ENCODE measurements at regions not wholly inside any gene's neighbourhood (a gene's known extent, or its start where the extent isn't known, plus 50 kb on each side); places are given as distances from the start of the nearest gene placed in this dataset.

DNA sequence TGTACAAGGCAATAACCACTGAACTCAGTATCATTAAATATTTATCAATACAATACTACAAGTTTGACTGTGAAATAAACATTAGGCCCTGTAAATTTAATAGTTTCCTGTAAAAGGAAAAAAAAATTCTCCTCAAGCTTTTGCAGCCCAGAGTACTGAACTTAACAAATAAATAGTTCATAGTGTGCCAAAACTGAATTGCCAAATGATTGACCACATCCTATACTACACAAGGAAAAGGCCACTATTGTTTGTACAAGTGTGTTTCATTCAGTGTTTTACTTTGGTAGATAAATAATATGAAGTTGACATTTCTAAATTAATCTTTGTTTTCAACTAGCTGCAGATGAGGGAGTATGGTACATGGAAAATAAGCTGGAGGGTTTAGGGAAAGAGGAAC lies 379.6 kb downstream of the FLRT2 start:
- Histone ChIP-seq H3K4me3 (no peak overlapping the region), H3K9me3 (replicated peaks in 1 of 11) (peaks cover 0 to 8% (median 0%) of the 10 kb centered on the region in 11 experiments; a peak in 6 of 22 replicates), H4K20me1 (no peaks in the 10 kb centered on the region), H3K27ac (no peak overlapping the region), H3K27me3 (no peaks in the 10 kb centered on the region), H3K4me1 (peaks cover 0 to 9% (median 0%) of the 10 kb centered on the region in 10 experiments; a peak in 2 of 20 replicates), H3K9ac (no peak overlapping the region), H3K36me3 (no peaks in the 10 kb centered on the region), H3K4me2 (peak overlapping the region in 3 of 11 experiments; percentile 2 to 29 (median 16); a peak in 3 of 22 replicates)
- TF ChIP-seq Cebpa-rat (IDR thresholded peaks at IDR 0.05), result no peak

- no peaks in the 10 kb centered on the region for H4K20me1 ChIP-seq
- no peak for TF ChIP-seq Cebpa-rat (IDR thresholded peaks at IDR 0.05)
- no peak overlapping the region for H3K27ac ChIP-seq
- H3K4me2 ChIP-seq, result no peak overlapping the region
- no peaks in the 10 kb centered on the region for H3K36me3 ChIP-seq
- no peak overlapping the region for H3K9ac ChIP-seq
- peaks cover 0 to 9% (median 0%) of the 10 kb centered on the region in 10 experiments; a peak in 3 of 20 replicates for H3K4me1 ChIP-seq
- no peaks in the 10 kb centered on the region for H3K27me3 ChIP-seq
- H3K4me3 ChIP-seq, result no peak overlapping the region
- H3K9me3 ChIP-seq (replicated peaks in 1 of 11), result peaks cover 0 to 18% (median 11%) of the 10 kb centered on the region in 11 experiments; a peak in 16 of 22 replicates
Observed at GRCh38 chr14:85907536-85907935, 377.6 kb downstream of the FLRT2 start.

- Histone ChIP-seq H3K4me3 (no peak overlapping the region), H3K27me3 (no peaks in the 10 kb centered on the region), H3K27ac (no peak overlapping the region), H3K9ac (no peak overlapping the region), H3K4me2 (peak overlapping the region in 1 of 11 experiments; percentile 45; a peak in 3 of 22 replicates), H3K36me3 (no peaks in the 10 kb centered on the region), H3K9me3 (replicated peaks in 1 of 11) (peaks cover 0 to 12% (median under 1%) of the 10 kb centered on the region in 11 experiments; a peak in 14 of 22 replicates), H3K4me1 (peaks cover 0 to 28% (median 10%) of the 10 kb centered on the region in 10 experiments; a peak in 11 of 20 replicates), H4K20me1 (no peaks in the 10 kb centered on the region)
- no peak for TF ChIP-seq Cebpa-rat (IDR thresholded peaks at IDR 0.05)
Observed at GRCh38 chr14:85897808-85898207, 367.9 kb downstream of the FLRT2 start.

DNA sequence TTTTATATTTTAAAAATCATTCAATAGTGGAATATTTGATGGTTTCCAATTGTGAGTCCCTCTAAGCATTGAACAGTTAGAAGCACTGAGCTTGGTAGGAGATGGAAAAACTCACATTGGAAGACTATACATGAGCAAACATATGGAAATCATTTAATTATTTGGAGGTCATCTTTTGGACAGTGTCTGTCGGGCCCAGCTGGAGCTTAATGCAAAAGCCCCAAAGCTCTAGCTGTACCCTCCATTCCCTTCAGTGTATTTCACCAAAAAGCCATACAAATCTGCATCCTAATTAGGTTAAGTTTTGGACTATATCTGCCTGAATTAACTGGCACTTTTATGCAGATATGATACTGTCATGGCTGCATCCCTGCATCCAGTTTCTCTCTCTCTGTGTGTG lies 365.7 kb downstream of the FLRT2 start:
- no peaks in the 10 kb centered on the region for H3K36me3 ChIP-seq
- H3K27me3 ChIP-seq, result no peaks in the 10 kb centered on the region
- no peak overlapping the region for H3K4me2 ChIP-seq
- H3K9ac ChIP-seq, result no peak overlapping the region
- no peaks in the 10 kb centered on the region for H4K20me1 ChIP-seq
- H3K4me3 ChIP-seq, result no peak overlapping the region
- peaks cover 0 to 21% (median 8%) of the 10 kb centered on the region in 10 experiments; a peak in 11 of 20 replicates for H3K4me1 ChIP-seq
- no peak overlapping the region for H3K27ac ChIP-seq
- TF ChIP-seq Cebpa-rat (IDR thresholded peaks at IDR 0.05), result no peak
- no peaks in the 10 kb centered on the region for H3K9me3 ChIP-seq (replicated peaks in 1 of 11)

DNA sequence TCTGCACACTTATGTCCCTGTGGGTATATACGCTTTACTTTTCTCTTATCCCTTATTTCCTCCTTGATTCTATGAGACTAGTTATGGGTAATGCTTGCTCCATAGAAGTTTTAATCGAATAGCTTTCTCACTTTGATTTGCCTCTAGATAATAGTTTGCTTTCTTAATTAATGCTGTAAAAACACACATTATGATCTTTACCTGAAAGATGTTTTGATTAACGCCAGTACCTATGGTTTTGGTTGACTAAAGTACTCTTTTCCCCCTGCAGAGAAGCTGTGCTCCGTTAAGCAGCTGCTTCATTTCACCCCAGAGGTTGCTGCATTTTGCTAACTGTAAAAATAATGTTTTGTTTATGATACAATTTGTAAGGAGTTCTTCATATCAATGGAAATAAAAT lies 362.3 kb downstream of the FLRT2 start:
- Histone ChIP-seq H3K9me3 (replicated peaks in 1 of 11) (no peaks in the 10 kb centered on the region), H4K20me1 (no peaks in the 10 kb centered on the region), H3K4me3 (no peak overlapping the region), H3K27me3 (no peaks in the 10 kb centered on the region), H3K4me2 (no peak overlapping the region), H3K36me3 (no peaks in the 10 kb centered on the region), H3K27ac (no peak overlapping the region), H3K4me1 (no peaks in the 10 kb centered on the region), H3K9ac (no peak overlapping the region)
- TF ChIP-seq Cebpa-rat (IDR thresholded peaks at IDR 0.05), result no peak

- no peak for TF ChIP-seq Cebpa-rat (IDR thresholded peaks at IDR 0.05)
- Histone ChIP-seq H3K36me3 (no peaks in the 10 kb centered on the region), H3K9ac (no peak overlapping the region), H3K27me3 (no peaks in the 10 kb centered on the region), H4K20me1 (no peaks in the 10 kb centered on the region), H3K4me2 (no peak overlapping the region), H3K9me3 (replicated peaks in 1 of 11) (0 out of 22 replicates have a peak, but pooled peaks cover 0 to 4% (median 0%) of the 10 kb centered on the region in 11 experiments), H3K4me1 (0 out of 20 replicates have a peak, but pooled peaks cover 0 to 6% (median 0%) of the 10 kb centered on the region in 10 experiments), H3K27ac (no peak overlapping the region), H3K4me3 (no peak overlapping the region)
Observed at GRCh38 chr14:85883966-85884365, 354.0 kb downstream of the FLRT2 start.

DNA sequence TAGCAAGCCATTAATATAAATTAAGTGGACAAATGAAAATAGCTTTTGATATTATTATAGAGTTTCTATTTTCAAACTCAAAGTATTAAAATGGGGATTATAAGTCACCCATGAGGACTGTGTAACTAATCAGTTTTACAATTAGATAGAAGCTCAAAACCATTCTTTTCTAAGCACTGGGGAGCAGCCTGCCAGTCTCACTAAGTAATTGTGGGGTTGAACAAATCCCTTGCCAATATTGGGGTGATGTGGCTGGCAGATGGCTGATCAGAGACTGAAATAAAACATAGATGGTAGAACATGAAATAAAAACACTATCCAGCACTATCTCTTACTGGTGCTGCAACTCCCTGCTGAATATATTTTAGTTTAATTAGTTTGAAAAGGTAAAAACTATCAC lies 353.2 kb downstream of the FLRT2 start:
- Histone ChIP-seq H3K27ac (no peak overlapping the region), H3K36me3 (no peaks in the 10 kb centered on the region)

GRCh38 chr14:85881935-85882334 lies 352.0 kb downstream of the FLRT2 start:
- no peak for TF ChIP-seq Cebpa-rat (IDR thresholded peaks at IDR 0.05)
- H3K9ac ChIP-seq, result no peak overlapping the region
- no peaks in the 10 kb centered on the region for H4K20me1 ChIP-seq
- H3K4me3 ChIP-seq, result no peak overlapping the region
- 0 out of 20 replicates have a peak, but pooled peaks cover 0 to 6% (median 0%) of the 10 kb centered on the region in 10 experiments for H3K4me1 ChIP-seq
- H3K27me3 ChIP-seq, result no peaks in the 10 kb centered on the region
- H3K36me3 ChIP-seq, result no peaks in the 10 kb centered on the region
- H3K4me2 ChIP-seq, result no peak overlapping the region
- no peak overlapping the region for H3K27ac ChIP-seq
- 0 out of 22 replicates have a peak, but pooled peaks cover 0 to 4% (median 0%) of the 10 kb centered on the region in 11 experiments for H3K9me3 ChIP-seq (replicated peaks in 1 of 11)

More for the DNA sequence above, 353.2 kb downstream of the FLRT2 start:
- no peak for TF ChIP-seq Cebpa-rat (IDR thresholded peaks at IDR 0.05)
- Histone ChIP-seq H3K4me2 (no peak overlapping the region), H3K4me1 (0 out of 20 replicates have a peak, but pooled peaks cover 0 to 6% (median 0%) of the 10 kb centered on the region in 10 experiments), H3K27me3 (no peaks in the 10 kb centered on the region), H3K4me3 (no peak overlapping the region), H3K9ac (no peak overlapping the region), H3K9me3 (replicated peaks in 1 of 11) (0 out of 22 replicates have a peak, but pooled peaks cover 0 to 4% (median 0%) of the 10 kb centered on the region in 11 experiments), H4K20me1 (no peaks in the 10 kb centered on the region)

DNA sequence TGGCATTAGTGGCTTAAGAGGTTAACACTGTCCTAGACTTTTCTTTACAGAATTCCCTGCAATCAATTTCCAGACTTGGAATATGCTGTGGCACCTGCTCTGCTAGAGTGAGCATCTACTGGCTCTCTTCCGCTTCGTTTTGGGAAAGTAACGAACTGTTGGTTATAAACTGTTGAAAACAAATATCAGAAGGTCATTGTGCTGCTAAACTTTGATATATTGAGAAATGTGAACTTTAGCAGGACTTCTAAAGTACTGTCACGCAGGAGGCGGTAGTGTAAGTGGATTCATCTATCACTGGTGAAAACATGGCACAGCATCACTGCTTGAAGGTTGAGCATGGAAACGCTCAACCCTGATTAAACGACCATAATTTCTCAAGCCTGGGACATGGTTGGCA lies 348.9 kb downstream of the FLRT2 start:
- H3K4me2 ChIP-seq, result no peak overlapping the region
- no peaks in the 10 kb centered on the region for H3K27me3 ChIP-seq
- 0 out of 20 replicates have a peak, but pooled peaks cover 0 to 6% (median 0%) of the 10 kb centered on the region in 10 experiments for H3K4me1 ChIP-seq
- no peaks in the 10 kb centered on the region for H3K36me3 ChIP-seq
- no peak overlapping the region for H3K9ac ChIP-seq
- H3K27ac ChIP-seq, result no peak overlapping the region
- TF ChIP-seq Cebpa-rat (IDR thresholded peaks at IDR 0.05), result no peak
- no peaks in the 10 kb centered on the region for H3K9me3 ChIP-seq (replicated peaks in 1 of 11)
- H3K4me3 ChIP-seq, result no peak overlapping the region
- H4K20me1 ChIP-seq, result no peaks in the 10 kb centered on the region

DNA sequence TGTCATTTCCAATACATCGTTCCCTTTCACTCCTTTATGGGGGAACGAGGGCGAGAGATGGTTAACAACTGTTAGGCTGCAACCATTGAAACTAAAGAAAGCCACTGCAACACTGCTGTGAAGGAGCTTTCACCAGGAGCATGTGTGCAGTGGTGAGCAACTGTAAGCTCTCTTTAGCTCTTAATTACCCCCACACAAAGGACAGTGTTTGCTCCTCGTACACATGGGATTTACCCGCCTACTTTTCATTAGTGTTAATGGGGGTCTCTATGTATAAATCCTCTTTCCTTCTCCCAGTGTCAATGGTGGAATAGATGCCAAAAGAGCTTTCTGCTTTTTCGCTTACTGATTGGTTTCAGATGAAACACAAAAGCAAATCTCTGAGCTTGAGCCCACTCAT lies 343.1 kb downstream of the FLRT2 start:
- Histone ChIP-seq H3K4me3 (no peak overlapping the region), H3K27ac (no peak overlapping the region), H3K4me2 (no peak overlapping the region), H3K9ac (no peak overlapping the region), H3K27me3 (no peaks in the 10 kb centered on the region), H3K36me3 (no peaks in the 10 kb centered on the region), H3K4me1 (no peaks in the 10 kb centered on the region), H3K9me3 (replicated peaks in 1 of 11) (no peaks in the 10 kb centered on the region), H4K20me1 (no peaks in the 10 kb centered on the region)
- TF ChIP-seq Cebpa-rat (IDR thresholded peaks at IDR 0.05), result no peak
